PC-3 (cell line): ENCODE measurements at regions not wholly inside any gene's neighbourhood (a gene's known extent, or its start where the extent isn't known, plus 50 kb on each side); places are given as distances from the start of the nearest gene placed in this dataset.

ENCODE experiments used
- ATAC-seq: fragments of 200-7000 bp; cut with Tn5 transposase; 2 replicates; pipeline ENCODE4 v1.9.1; 2020; ENCODE audit warnings: mild to moderate bottlenecking, moderate library complexity
- BruUV-seq: library from RNA; stranded (reverse); fragments of 400-500 nt; replicated peaks from 2 replicates; lab custom pipeline; 2021; lab: Mats Ljungman, UMichigan
- CTCF ChIA-PET: fragments of 300-600 bp; sonication (Branson Sonifier 250); formaldehyde crosslinking; loops from one replicate; lab custom pipeline; 2022; ENCODE audit warnings: antibody characterized with exemption; lab: Charles Lee
- POLR2A ChIA-PET: fragments of 300-600 bp; sonication (Branson Sonifier 250); formaldehyde crosslinking; loops from one replicate; lab custom pipeline; 2022; ENCODE audit warnings: antibody characterized with exemption; ENCODE audit not compliant: unreplicated experiment; lab: Charles Lee
- DNase-seq: peaks from one replicate; pipeline ENCODE4 v3.0.0-alpha.2; 2015
- H2AFZ ChIP-seq: fragments of 300-600 bp; sonication (generic); 2 replicates; pipeline ENCODE4 v1.6.0; 2016; ENCODE audit warnings: antibody characterized with exemption, low read length
- H3F3A ChIP-seq: fragments of 300-600 bp; sonication (generic); one replicate; pipeline ENCODE4 v1.6.0; 2017; ENCODE audit warnings: antibody characterized with exemption, low read length, control low read depth, mild to moderate bottlenecking; ENCODE audit not compliant: unreplicated experiment
- H3K27ac ChIP-seq: fragments of 300-600 bp; sonication (generic); 2 replicates; pipeline ENCODE4 v1.5.1; 2016; ENCODE audit warnings: mild to moderate bottlenecking, low read length
- H3K27me3 ChIP-seq: fragments of 300-600 bp; sonication (generic); 2 replicates; pipeline ENCODE4 v1.6.1; 2016; ENCODE audit warnings: low read length, mixed read lengths
- H3K36me3 ChIP-seq: fragments of 300-600 bp; sonication (generic); 2 replicates; pipeline ENCODE4 v1.6.1; 2016; ENCODE audit warnings: low read depth, mixed run types, low read length, mixed read lengths
- H3K4me1 ChIP-seq: fragments of 300-600 bp; sonication (generic); 2 replicates; pipeline ENCODE4 v1.5.1; 2016; ENCODE audit warnings: low read length; ENCODE audit not compliant: insufficient read depth
- H3K4me2 ChIP-seq: fragments of 300-600 bp; sonication (generic); 2 replicates; pipeline ENCODE4 v1.6.0; 2016; ENCODE audit warnings: low read length
- H3K4me3 ChIP-seq: fragments of 300-600 bp; sonication (generic); 2 replicates; pipeline ENCODE4 v1.5.1; 2016; ENCODE audit warnings: mild to moderate bottlenecking, low read length, mixed read lengths
- H3K79me2 ChIP-seq: fragments of 300-600 bp; sonication (generic); 2 replicates; pipeline ENCODE4 v1.6.1; 2017; ENCODE audit warnings: low read length, mixed read lengths
- H3K9ac ChIP-seq: fragments of 300-600 bp; sonication (generic); 2 replicates; pipeline ENCODE4 v1.6.0; 2016; ENCODE audit warnings: mild to moderate bottlenecking, low read length
- H3K9me2 ChIP-seq: fragments of 300-600 bp; sonication (generic); replicated peaks from 2 replicates; pipeline ENCODE4 v1.6.1; 2016; ENCODE audit warnings: mixed run types, low read length, mixed read lengths
- H3K9me3 ChIP-seq: fragments of 300-600 bp; sonication (generic); 2 replicates; pipeline ENCODE4 v1.6.1; 2016; ENCODE audit warnings: low read length, mixed read lengths
- H4K20me1 ChIP-seq: fragments of 300-600 bp; sonication (generic); 2 replicates; pipeline ENCODE4 v1.6.1; 2016; ENCODE audit warnings: low read length, mixed read lengths
- CTCF ChIP-seq: fragments of 300-600 bp; sonication (generic); conservative IDR thresholded peaks from 2 replicates; pipeline ENCODE4 v1.5.1; 2017; ENCODE audit warnings: antibody characterized with exemption, low read depth, mild to moderate bottlenecking, low read length
- EZH2 ChIP-seq: fragments of 300-600 bp; sonication (generic); IDR thresholded peaks from one replicate; pipeline ENCODE4 v1.6.1; 2017; ENCODE audit warnings: antibody characterized with exemption, mild to moderate bottlenecking, low read length; ENCODE audit not compliant: unreplicated experiment
- EZH2phosphoT487 ChIP-seq: fragments of 300-600 bp; sonication (generic); IDR thresholded peaks from 2 replicates; pipeline ENCODE4 v1.6.1; 2018; ENCODE audit warnings: mild to moderate bottlenecking, antibody characterized with exemption, low read length, borderline replicate concordance
- intact Hi-C: fragments of 100-400 bp; cut with micrococcal nuclease; formaldehyde crosslinking; loops from 2 replicates; pipeline ENCODE4 v1.9.0; 2023

GRCh38 chr1:82879701-82880305 lies 1079.1 kb downstream of the ADGRL2 start:
- intact Hi-C loops, result no loop called here
- Histone ChIP-seq H3K27me3 (no peaks in the 10 kb centered on the region), H3K4me3 (no peak overlapping the region), H3K4me1 (no peaks in the 10 kb centered on the region), H3K79me2 (no peaks in the 10 kb centered on the region), H4K20me1 (no peaks in the 10 kb centered on the region), H3K27ac (no peak overlapping the region), H3K4me2 (no peak overlapping the region), H2AFZ (no peak overlapping the region), H3F3A (no peaks in the 10 kb centered on the region), H3K9me3 (no peaks in the 10 kb centered on the region), H3K36me3 (no peaks in the 10 kb centered on the region), H3K9me2 (no peaks in the 10 kb centered on the region), H3K9ac (no peak overlapping the region)
- TF ChIP-seq EZH2phosphoT487, result no peak
- TF ChIP-seq CTCF, result no peak
- TF ChIP-seq EZH2, result no peak
- ChIA-PET POLR2A (no interaction called here), CTCF (no interaction called here)
- ATAC-seq (no peak), DNase-seq (no peak)
- no TSS peak for BruUV-seq

DNA sequence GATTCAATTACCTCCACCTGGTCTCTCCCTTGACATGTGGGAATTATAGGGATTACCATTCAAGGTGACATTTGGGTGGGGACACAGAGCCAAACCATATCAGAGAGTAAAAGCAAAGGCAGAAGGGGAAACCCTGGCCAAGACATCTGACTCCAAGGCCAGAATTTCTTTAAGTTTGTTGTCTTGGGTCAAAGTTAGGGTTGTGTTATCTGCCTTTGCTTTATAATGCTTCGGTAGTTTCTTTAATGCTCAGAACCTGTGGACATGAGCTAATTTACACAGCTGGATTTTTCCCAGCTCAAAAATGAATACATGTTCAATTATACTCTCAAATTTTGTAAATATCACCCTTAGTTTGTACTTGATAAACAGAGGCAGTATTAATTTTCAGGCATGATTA lies 1074.4 kb downstream of the ADGRL2 start:
- Histone ChIP-seq H3K4me1 (no peaks in the 10 kb centered on the region), H3K27ac (no peak overlapping the region), H2AFZ (no peak overlapping the region), H3K9me2 (no peaks in the 10 kb centered on the region), H3K9me3 (no peaks in the 10 kb centered on the region), H3K4me3 (no peak overlapping the region), H3K4me2 (no peak overlapping the region), H3K36me3 (no peaks in the 10 kb centered on the region), H3K27me3 (peaks cover 6% of the 10 kb centered on the region; the same call in 1 of the 2 replicates), H3K9ac (no peak overlapping the region), H3K79me2 (no peaks in the 10 kb centered on the region), H3F3A (no peaks in the 10 kb centered on the region), H4K20me1 (no peaks in the 10 kb centered on the region)
- BruUV-seq, result no TSS peak
- no peak for ATAC-seq
- intact Hi-C loops, result no loop called here
- ChIA-PET POLR2A (no interaction called here), CTCF (no interaction called here)
- TF ChIP-seq EZH2phosphoT487 (no peak), CTCF (no peak), EZH2 (no peak)
- no peak for DNase-seq

- intact Hi-C loops, result no loop called here
- no peak overlapping the region for H3K27ac ChIP-seq
- H3K9me3 ChIP-seq, result no peaks in the 10 kb centered on the region
- H2AFZ ChIP-seq, result no peak overlapping the region
- H3K9ac ChIP-seq, result no peak overlapping the region
- no peaks in the 10 kb centered on the region for H3K79me2 ChIP-seq
- no peaks in the 10 kb centered on the region for H3K9me2 ChIP-seq
- ChIA-PET CTCF (no interaction called here), POLR2A (no interaction called here)
- BruUV-seq, result no TSS peak
- peaks cover 6% of the 10 kb centered on the region; the same call in 1 of the 2 replicates for H3K27me3 ChIP-seq
- no peak overlapping the region for H3K4me2 ChIP-seq
- no peaks in the 10 kb centered on the region for H3K4me1 ChIP-seq
- no peaks in the 10 kb centered on the region for H3K36me3 ChIP-seq
- no peaks in the 10 kb centered on the region for H4K20me1 ChIP-seq
- H3K4me3 ChIP-seq, result no peak overlapping the region
- TF ChIP-seq EZH2 (no peak), CTCF (no peak), EZH2phosphoT487 (no peak)
- H3F3A ChIP-seq, result no peaks in the 10 kb centered on the region
- no peak for DNase-seq
- ATAC-seq, result no peak
These were observed 1073.3 kb downstream of the ADGRL2 start for GRCh38 chr1:82874041-82874440.
